ENCODE measurements at regions not wholly inside any gene's neighbourhood (a gene's known extent, or its start where the extent isn't known, plus 50 kb on each side); places are given as distances from the start of the nearest gene placed in this dataset.
A peak's percentile ranks its signal among the peaks of the same experiment; 100 is the strongest.

- ChIA-PET CTCF (interaction anchor here (1.0 to 1.1 kb wide), 2 partner anchors 19 to 108 kb away, joined by 3 to 4 read pairs; partner anchors contain the start of gene IRX5), POLR2A (interaction anchor here (0.7 kb wide), 1 partner anchor 29 kb away, joined by 3 read pairs; no protein-coding TSS in a partner anchor)
- no peak for DNase-seq (ENCODE audit: unreplicated experiment)
- intact Hi-C loops (cut with micrococcal nuclease), result no loop called here
- no peaks in the 10 kb centered on the region for H3K4me1 Mint-ChIP-seq (ENCODE audit: insufficient read depth, unreplicated experiment)
- no peak for TF ChIP-seq CTCF (IDR thresholded peaks at IDR 0.05; ENCODE audit: unreplicated experiment)
- H3K4me3 Mint-ChIP-seq (ENCODE audit: unreplicated experiment), result no peak overlapping the region
- H3K27ac Mint-ChIP-seq (ENCODE audit: low read depth, unreplicated experiment), result no peak overlapping the region
- H3K36me3 Mint-ChIP-seq (ENCODE audit: insufficient read depth, unreplicated experiment), result no peaks in the 10 kb centered on the region
- H3K9me3 Mint-ChIP-seq (ENCODE audit: unreplicated experiment), result no peaks in the 10 kb centered on the region
- BruUV-seq (replicated peaks), result no TSS peak
- H3K27me3 Mint-ChIP-seq (ENCODE audit: insufficient read depth, unreplicated experiment), result no peaks in the 10 kb centered on the region
Measured at GRCh38 chr16:54822492-54822891, 108.2 kb upstream of the IRX5 start.

DNA sequence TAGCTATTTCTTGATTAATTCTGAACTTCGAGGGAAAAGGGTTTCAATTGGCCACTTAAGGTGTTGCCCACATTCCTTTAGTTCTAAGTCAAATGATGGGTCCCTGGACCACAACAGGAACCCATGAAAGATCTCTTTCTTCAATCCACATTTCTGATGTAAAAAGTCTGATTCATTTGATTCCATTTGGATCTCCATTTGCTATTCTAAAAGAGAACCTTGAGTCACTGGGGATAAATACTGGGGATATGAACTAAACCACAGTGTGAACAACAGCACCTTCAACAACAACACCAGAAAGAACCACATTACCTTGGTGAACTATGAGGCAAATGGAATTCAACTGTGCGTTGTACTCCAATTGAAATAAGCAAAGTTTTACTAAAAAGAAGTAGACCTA lies 108.9 kb upstream of the IRX5 start:
- Mint-ChIP-seq H3K27ac (ENCODE audit: low read depth, unreplicated experiment) (no peak overlapping the region), H3K4me3 (ENCODE audit: unreplicated experiment) (no peak overlapping the region), H3K4me1 (ENCODE audit: insufficient read depth, unreplicated experiment) (no peaks in the 10 kb centered on the region), H3K27me3 (ENCODE audit: insufficient read depth, unreplicated experiment) (no peaks in the 10 kb centered on the region), H3K9me3 (ENCODE audit: unreplicated experiment) (no peaks in the 10 kb centered on the region), H3K36me3 (ENCODE audit: insufficient read depth, unreplicated experiment) (no peaks in the 10 kb centered on the region)
- intact Hi-C loops (cut with micrococcal nuclease), result no loop called here
- no peak for TF ChIP-seq CTCF (IDR thresholded peaks at IDR 0.05; ENCODE audit: unreplicated experiment)
- POLR2A ChIA-PET, result no interaction called here
- BruUV-seq (replicated peaks), result no TSS peak
- CTCF ChIA-PET, result interaction anchor here (0.7 to 1.1 kb wide), 2 partner anchors 18 to 797 kb away, joined by 4 to 5 read pairs; no protein-coding TSS in a partner anchor
- DNase-seq (ENCODE audit: unreplicated experiment), result no peak

DNA sequence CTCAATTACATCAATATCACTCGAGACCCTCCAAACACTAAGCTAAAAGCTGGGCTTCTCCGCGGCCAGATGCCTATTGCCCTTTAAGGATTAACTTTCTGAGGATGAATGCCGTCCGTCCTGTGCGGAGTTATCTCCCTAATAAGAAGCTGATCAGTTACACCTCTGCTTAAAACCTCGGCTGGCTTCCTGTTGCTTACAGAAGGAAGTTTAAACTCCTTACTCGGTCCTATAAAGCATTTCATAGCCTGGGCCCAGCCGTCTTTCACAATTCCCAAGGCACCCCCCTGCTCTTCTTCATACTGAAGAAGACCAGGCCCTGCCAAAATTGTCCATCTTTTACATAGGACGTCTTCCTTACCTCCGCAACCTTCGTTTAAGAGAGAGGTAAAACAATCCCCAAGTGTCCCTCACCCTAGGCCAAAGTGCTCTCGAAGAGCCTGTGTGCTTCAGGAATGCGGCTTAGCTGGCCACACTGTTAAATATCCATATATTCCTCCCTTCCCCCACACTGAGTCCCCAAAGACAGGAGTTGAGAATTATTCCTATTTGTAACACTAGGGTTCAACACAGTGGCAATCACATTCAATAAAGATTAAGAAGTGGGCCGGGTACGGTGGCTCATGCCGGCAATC lies 112.6 kb upstream of the IRX5 start:
- no peaks in the 10 kb centered on the region for H3K4me1 Mint-ChIP-seq (ENCODE audit: insufficient read depth, unreplicated experiment)
- H3K27ac Mint-ChIP-seq (ENCODE audit: low read depth, unreplicated experiment), result no peak overlapping the region
- no peaks in the 10 kb centered on the region for H3K27me3 Mint-ChIP-seq (ENCODE audit: insufficient read depth, unreplicated experiment)
- BruUV-seq (replicated peaks), result no TSS peak
- H3K4me3 Mint-ChIP-seq (ENCODE audit: unreplicated experiment), result no peak overlapping the region
- DNase-seq (ENCODE audit: unreplicated experiment), result no peak
- H3K36me3 Mint-ChIP-seq (ENCODE audit: insufficient read depth, unreplicated experiment), result no peaks in the 10 kb centered on the region
- intact Hi-C loops (cut with micrococcal nuclease), result loop anchor here (1.0 to 10.0 kb wide), 5 partner anchors 111 to 1268 kb away; partner anchors contain the start of gene IRX3
- POLR2A ChIA-PET, result interaction anchor here (1.2 to 1.3 kb wide), 2 partner anchors 16 to 105 kb away, joined by 3 to 4 read pairs; no protein-coding TSS in a partner anchor
- TF ChIP-seq CTCF (IDR thresholded peaks at IDR 0.05; ENCODE audit: unreplicated experiment), result no peak
- CTCF ChIA-PET, result interaction anchor here (0.6 to 1.6 kb wide), 10 partner anchors 9 to 1369 kb away, joined by 3 to 7 read pairs (median 4); partner anchors contain the start of gene IRX5
- no peaks in the 10 kb centered on the region for H3K9me3 Mint-ChIP-seq (ENCODE audit: unreplicated experiment)

GRCh38 chr16:54817432-54817831 lies 113.2 kb upstream of the IRX5 start:
- Mint-ChIP-seq H3K4me1 (ENCODE audit: insufficient read depth, unreplicated experiment) (no peaks in the 10 kb centered on the region), H3K9me3 (ENCODE audit: unreplicated experiment) (no peaks in the 10 kb centered on the region)
- peak; percentile 69 for DNase-seq (ENCODE audit: unreplicated experiment)

More at GRCh38 chr16:54817432-54817831, 113.2 kb upstream of the IRX5 start:
- BruUV-seq (replicated peaks), result no TSS peak
- ChIA-PET POLR2A (interaction anchor here (1.3 kb wide), 1 partner anchor 106 kb away, joined by 4 read pairs; no protein-coding TSS in a partner anchor), CTCF (interaction anchor here (0.6 to 1.6 kb wide), 9 partner anchors 9 to 1370 kb away, joined by 3 to 7 read pairs (median 4); partner anchors contain the start of gene IRX5)
- Mint-ChIP-seq H3K27me3 (ENCODE audit: insufficient read depth, unreplicated experiment) (no peaks in the 10 kb centered on the region), H3K36me3 (ENCODE audit: insufficient read depth, unreplicated experiment) (no peaks in the 10 kb centered on the region), H3K4me3 (ENCODE audit: unreplicated experiment) (no peak overlapping the region), H3K27ac (ENCODE audit: low read depth, unreplicated experiment) (no peak overlapping the region)
- peak; percentile 42 for TF ChIP-seq CTCF (IDR thresholded peaks at IDR 0.05; ENCODE audit: unreplicated experiment)
- intact Hi-C loops (cut with micrococcal nuclease), result loop anchor here (1.0 to 10.0 kb wide), 5 partner anchors 112 to 1267 kb away; partner anchors contain the start of gene IRX3
